Progenitor cell of endocrine pancreas (in vitro differentiated cells): ENCODE measurements at regions not wholly inside any gene's neighbourhood (a gene's known extent, or its start where the extent isn't known, plus 50 kb on each side); places are given as distances from the start of the nearest gene placed in this dataset.

Source experiments
- DNase-seq: peaks from one replicate; pipeline ENCODE4 v3.0.0; 2021; ENCODE audit warnings: low spot score; ENCODE audit not compliant: unreplicated experiment
- H3K27ac Mint-ChIP-seq: 2 replicates; pipeline ENCODE4 v1.8.0; 2021; ENCODE audit warnings: mild to moderate bottlenecking, moderate library complexity, mixed read lengths
- H3K27me3 Mint-ChIP-seq: 2 replicates; pipeline ENCODE4 v1.8.0; 2021; ENCODE audit warnings: mixed read lengths
- H3K36me3 Mint-ChIP-seq: 2 replicates; pipeline ENCODE4 v1.8.0; 2022; ENCODE audit warnings: mixed read lengths; ENCODE audit not compliant: insufficient read depth
- H3K4me1 Mint-ChIP-seq: 2 replicates; pipeline ENCODE4 v1.8.0; 2021; ENCODE audit warnings: low read depth, mixed read lengths
- H3K4me3 Mint-ChIP-seq: 2 replicates; pipeline ENCODE4 v1.8.0; 2021; ENCODE audit warnings: low read depth, mild to moderate bottlenecking, moderate library complexity, mixed read lengths
- H3K9me3 Mint-ChIP-seq: 2 replicates; pipeline ENCODE4 v1.8.0; 2021; ENCODE audit warnings: low read depth, mixed read lengths
- TF ChIP-seq, protein P1 (sequence below): fragments of 200-600 bp; sonication (generic); IDR thresholded peaks from one replicate; pipeline ENCODE4 v1.5.0; 2021; ENCODE audit warnings: antibody characterized with exemption, mild to moderate bottlenecking; ENCODE audit not compliant: unreplicated experiment

DNA sequence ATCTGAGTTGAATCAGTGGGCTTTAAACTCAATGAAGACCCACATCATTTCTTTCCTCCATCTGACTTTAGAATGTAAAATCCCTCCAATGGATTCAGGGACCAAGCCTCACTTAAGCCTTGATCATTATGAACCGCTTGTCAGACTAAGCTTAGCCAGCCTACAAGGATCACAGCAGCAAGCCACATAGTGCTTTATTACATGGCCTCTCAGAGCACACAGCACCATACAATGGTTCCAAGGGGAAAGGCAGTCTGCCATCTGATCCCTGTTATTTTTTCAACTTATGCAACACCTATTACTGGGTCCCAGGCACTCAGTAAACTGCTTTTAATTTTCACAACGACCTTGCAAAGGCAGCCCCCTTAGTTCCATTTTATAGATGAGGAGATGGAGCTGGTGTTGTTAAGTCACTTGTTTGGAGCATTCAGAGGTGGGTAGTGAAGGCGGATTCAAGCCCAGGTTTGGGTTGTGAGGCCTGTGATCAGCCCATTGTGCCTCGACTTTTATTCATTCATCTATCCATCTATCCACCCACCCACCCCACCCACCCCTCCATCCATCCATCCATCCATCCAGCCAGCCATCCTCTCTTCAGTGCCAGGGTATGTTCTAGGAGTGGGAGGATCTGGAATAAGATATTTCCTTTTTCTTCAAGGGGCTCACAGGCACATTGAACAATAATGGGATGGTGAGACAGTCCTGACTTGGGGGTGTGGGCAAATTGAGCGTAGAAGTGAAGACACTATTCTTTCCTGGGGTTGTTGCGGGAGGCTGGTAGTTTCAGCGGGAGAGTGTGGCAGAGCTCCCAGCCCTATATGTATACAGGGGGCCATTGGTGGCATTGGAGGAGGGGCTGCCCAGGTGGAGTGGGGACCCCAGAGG is 141.2 kb downstream of the MYCN start:
- H3K9me3 Mint-ChIP-seq, result no peaks in the 10 kb centered on the region
- H3K36me3 Mint-ChIP-seq, result no peaks in the 10 kb centered on the region
- H3K4me1 Mint-ChIP-seq, result peaks cover 7% of the 10 kb centered on the region
- H3K27ac Mint-ChIP-seq, result no peak overlapping the region
- DNase-seq, result no peak
- no peak overlapping the region for H3K4me3 Mint-ChIP-seq
- peaks cover 4% of the 10 kb centered on the region for H3K27me3 Mint-ChIP-seq
- TF ChIP-seq, protein P1, sequence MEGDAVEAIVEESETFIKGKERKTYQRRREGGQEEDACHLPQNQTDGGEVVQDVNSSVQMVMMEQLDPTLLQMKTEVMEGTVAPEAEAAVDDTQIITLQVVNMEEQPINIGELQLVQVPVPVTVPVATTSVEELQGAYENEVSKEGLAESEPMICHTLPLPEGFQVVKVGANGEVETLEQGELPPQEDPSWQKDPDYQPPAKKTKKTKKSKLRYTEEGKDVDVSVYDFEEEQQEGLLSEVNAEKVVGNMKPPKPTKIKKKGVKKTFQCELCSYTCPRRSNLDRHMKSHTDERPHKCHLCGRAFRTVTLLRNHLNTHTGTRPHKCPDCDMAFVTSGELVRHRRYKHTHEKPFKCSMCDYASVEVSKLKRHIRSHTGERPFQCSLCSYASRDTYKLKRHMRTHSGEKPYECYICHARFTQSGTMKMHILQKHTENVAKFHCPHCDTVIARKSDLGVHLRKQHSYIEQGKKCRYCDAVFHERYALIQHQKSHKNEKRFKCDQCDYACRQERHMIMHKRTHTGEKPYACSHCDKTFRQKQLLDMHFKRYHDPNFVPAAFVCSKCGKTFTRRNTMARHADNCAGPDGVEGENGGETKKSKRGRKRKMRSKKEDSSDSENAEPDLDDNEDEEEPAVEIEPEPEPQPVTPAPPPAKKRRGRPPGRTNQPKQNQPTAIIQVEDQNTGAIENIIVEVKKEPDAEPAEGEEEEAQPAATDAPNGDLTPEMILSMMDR, result no peak

DNA sequence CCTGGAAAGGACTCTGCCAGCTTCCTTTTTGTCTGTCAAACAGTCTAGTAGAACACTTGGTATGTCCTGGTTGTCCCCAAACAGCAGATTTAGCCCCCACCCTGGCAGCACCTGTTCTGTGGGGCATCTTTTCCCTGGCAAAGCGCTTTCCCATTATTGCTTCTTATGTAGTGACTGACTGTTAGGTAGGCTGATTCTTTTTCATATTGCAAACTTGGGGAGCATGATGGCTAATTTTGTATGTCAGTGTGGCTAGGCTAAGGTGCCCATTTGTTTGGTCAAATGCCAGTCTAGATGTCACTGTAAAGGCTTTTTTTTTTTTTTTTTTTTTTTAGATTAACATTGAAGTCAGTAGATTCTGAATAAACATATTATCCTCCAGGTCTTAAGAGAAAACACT is 140.2 kb downstream of the MYCN start:
- TF ChIP-seq, protein P1, result no peak
- H3K9me3 Mint-ChIP-seq, result no peaks in the 10 kb centered on the region
- peaks cover 4% of the 10 kb centered on the region for H3K27me3 Mint-ChIP-seq
- H3K36me3 Mint-ChIP-seq, result no peaks in the 10 kb centered on the region
- no peak overlapping the region for H3K4me3 Mint-ChIP-seq
- no peak overlapping the region for H3K27ac Mint-ChIP-seq
- DNase-seq, result no peak
- H3K4me1 Mint-ChIP-seq, result peaks cover 7% of the 10 kb centered on the region

GRCh38 chr2:16080071-16080470 is 139.7 kb downstream of the MYCN start:
- TF ChIP-seq, protein P1, result no peak
- no peaks in the 10 kb centered on the region for H3K36me3 Mint-ChIP-seq
- no peak overlapping the region for H3K4me3 Mint-ChIP-seq
- peaks cover 4% of the 10 kb centered on the region for H3K27me3 Mint-ChIP-seq
- peaks cover 7% of the 10 kb centered on the region for H3K4me1 Mint-ChIP-seq
- H3K9me3 Mint-ChIP-seq, result no peaks in the 10 kb centered on the region
- DNase-seq, result no peak
- H3K27ac Mint-ChIP-seq, result no peak overlapping the region

DNA sequence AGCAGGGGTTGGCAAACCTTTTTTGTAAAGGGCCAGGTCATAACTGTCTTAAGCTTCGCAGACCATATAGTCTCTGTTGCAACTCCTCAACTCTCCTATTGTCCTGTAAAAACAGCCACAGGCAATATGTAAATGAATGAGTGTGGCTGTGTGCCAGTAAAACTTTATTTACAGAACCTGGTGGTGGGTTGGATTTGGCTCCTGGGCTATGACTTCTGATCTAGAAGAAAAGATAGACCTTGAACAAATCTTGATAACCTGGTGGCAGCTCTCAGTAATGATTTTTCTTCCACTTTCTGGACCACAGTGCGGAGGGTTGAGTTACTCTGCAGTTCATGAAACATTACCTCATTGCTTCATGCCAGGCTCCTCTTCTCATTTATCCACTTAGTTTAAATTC is 139.3 kb downstream of the MYCN start:
- Mint-ChIP-seq H3K36me3 (no peaks in the 10 kb centered on the region), H3K27me3 (peaks cover 4% of the 10 kb centered on the region), H3K4me3 (no peak overlapping the region), H3K4me1 (peaks cover 7% of the 10 kb centered on the region), H3K27ac (no peak overlapping the region), H3K9me3 (no peaks in the 10 kb centered on the region)
- TF ChIP-seq, protein P1, result no peak
- no peak for DNase-seq

DNA sequence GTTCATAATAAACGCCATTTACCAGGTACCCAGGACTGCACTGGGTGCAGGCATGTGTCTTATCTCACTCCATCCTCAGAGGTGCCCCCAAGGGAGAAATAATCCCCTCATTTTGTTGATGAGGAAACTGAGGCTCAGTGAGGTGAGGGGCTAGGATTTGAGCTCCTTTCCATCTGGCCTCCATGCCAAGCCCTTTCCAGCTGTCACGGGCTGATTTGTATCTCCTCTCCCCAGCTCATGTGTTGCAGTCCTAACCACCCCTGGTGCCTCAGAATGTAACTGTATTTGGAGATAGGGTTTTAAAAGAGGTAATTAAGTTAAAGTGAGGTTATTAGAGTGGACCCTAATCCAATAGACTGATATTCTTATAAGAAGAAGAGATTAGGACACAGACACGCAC is 137.3 kb downstream of the MYCN start:
- TF ChIP-seq, protein P1, result no peak
- H3K36me3 Mint-ChIP-seq, result no peaks in the 10 kb centered on the region
- no peaks in the 10 kb centered on the region for H3K9me3 Mint-ChIP-seq
- H3K27me3 Mint-ChIP-seq, result peaks cover 3% of the 10 kb centered on the region
- peaks cover 2% of the 10 kb centered on the region for H3K4me1 Mint-ChIP-seq
- no peak overlapping the region for H3K27ac Mint-ChIP-seq
- no peak overlapping the region for H3K4me3 Mint-ChIP-seq
- no peak for DNase-seq
